M059J (cell line): ENCODE measurements at regions not wholly inside any gene's neighbourhood (a gene's known extent, or its start where the extent isn't known, plus 50 kb on each side); places are given as distances from the start of the nearest gene placed in this dataset.
A peak's percentile ranks its signal among the peaks of the same experiment; 100 is the strongest.

ENCODE experiments used
- DNase-seq: peaks from one replicate; pipeline ENCODE4 v3.0.0-alpha.2; 2012; ENCODE audit warnings: low read depth

GRCh38 chr9:69955536-69956355 lies 87.9 kb upstream of the MAMDC2 start:
- DNase-seq: no peak

GRCh38 chr9:69961843-69962242 lies 81.8 kb upstream of the MAMDC2 start:
- peak; percentile 74 for DNase-seq

- DNase-seq: peak; percentile 37
Measured at GRCh38 chr9:69963803-69964202, 79.8 kb upstream of the MAMDC2 start.

GRCh38 chr9:69964446-69964845 lies 79.2 kb upstream of the MAMDC2 start:
- DNase-seq: no peak

GRCh38 chr9:69965416-69966145 lies 78.1 kb upstream of the MAMDC2 start:
- no peak for DNase-seq

- DNase-seq: no peak
Measured at GRCh38 chr9:69967344-69967743, 76.3 kb upstream of the MAMDC2 start.

GRCh38 chr9:69970001-69970533 lies 73.6 kb upstream of the MAMDC2 start:
- DNase-seq: peak; percentile 10

GRCh38 chr9:69971643-69972449 lies 71.8 kb upstream of the MAMDC2 start:
- peak; percentile 68 for DNase-seq

- peak; percentile 68 for DNase-seq
Measured at GRCh38 chr9:69975681-69976080, 68.0 kb upstream of the MAMDC2 start.

GRCh38 chr9:69976152-69976551 lies 67.5 kb upstream of the MAMDC2 start:
- peak; percentile 95 for DNase-seq

GRCh38 chr9:69980041-69980440 lies 63.6 kb upstream of the MAMDC2 start:
- DNase-seq: no peak

GRCh38 chr9:69980591-69980990 lies 63.1 kb upstream of the MAMDC2 start:
- DNase-seq: no peak

- peak; percentile 89 for DNase-seq
Measured at GRCh38 chr9:69981686-69982445, 61.8 kb upstream of the MAMDC2 start.

GRCh38 chr9:69984831-69985230 lies 58.8 kb upstream of the MAMDC2 start:
- no peak for DNase-seq

GRCh38 chr9:69985971-69986370 lies 57.7 kb upstream of the MAMDC2 start:
- no peak for DNase-seq

GRCh38 chr9:69986970-69987369 lies 56.7 kb upstream of the MAMDC2 start:
- DNase-seq: no peak

- no peak for DNase-seq
Measured at GRCh38 chr9:69987457-69987856, 56.2 kb upstream of the MAMDC2 start.

GRCh38 chr9:69993110-69993509 lies 50.5 kb upstream of the MAMDC2 start:
- DNase-seq: no peak
